ENCODE measurements at regions not wholly inside any gene's neighbourhood (a gene's known extent, or its start where the extent isn't known, plus 50 kb on each side); places are given as distances from the start of the nearest gene placed in this dataset.

GRCh38 chr2:105961599-105962146 lies 217.0 kb downstream of the NCK2 start:
- peaks cover 4% of the 10 kb centered on the region for H3K27me3 ChIP-seq (ENCODE audit: insufficient read depth, poor library complexity, severe bottlenecking)
- DNase-seq (ENCODE audit: low spot score): no peak
- ATAC-seq (ENCODE audit: low read depth): no peak
- peaks cover 2% of the 10 kb centered on the region for H3K9me3 ChIP-seq (ENCODE audit: severe bottlenecking)
- H3K36me3 ChIP-seq (ENCODE audit: low read depth): no peaks in the 10 kb centered on the region
- no peak overlapping the region for H3K27ac ChIP-seq (ENCODE audit: poor library complexity, severe bottlenecking)
- no peak overlapping the region for H3K4me3 ChIP-seq (ENCODE audit: severe bottlenecking)
- no peaks in the 10 kb centered on the region for H3K4me1 ChIP-seq (ENCODE audit: insufficient read depth, poor library complexity, severe bottlenecking)
- TF ChIP-seq CTCF (IDR thresholded peaks at IDR 0.05; ENCODE audit: poor library complexity, severe bottlenecking): no peak

- no peak overlapping the region for H3K27ac ChIP-seq (ENCODE audit: poor library complexity, severe bottlenecking)
- no peak overlapping the region for H3K4me3 ChIP-seq (ENCODE audit: severe bottlenecking)
- no peaks in the 10 kb centered on the region for H3K36me3 ChIP-seq (ENCODE audit: low read depth)
- no peak for DNase-seq (ENCODE audit: low spot score)
- peaks cover 2% of the 10 kb centered on the region for H3K9me3 ChIP-seq (ENCODE audit: severe bottlenecking)
- TF ChIP-seq CTCF (IDR thresholded peaks at IDR 0.05; ENCODE audit: poor library complexity, severe bottlenecking): no peak
- no peaks in the 10 kb centered on the region for H3K4me1 ChIP-seq (ENCODE audit: insufficient read depth, poor library complexity, severe bottlenecking)
- peaks cover 5% of the 10 kb centered on the region for H3K27me3 ChIP-seq (ENCODE audit: insufficient read depth, poor library complexity, severe bottlenecking)
- ATAC-seq (ENCODE audit: low read depth): no peak
These were observed 214.6 kb downstream of the NCK2 start for GRCh38 chr2:105959357-105959756.

GRCh38 chr2:105954891-105955290 lies 210.2 kb downstream of the NCK2 start:
- no peak overlapping the region for H3K27ac ChIP-seq (ENCODE audit: poor library complexity, severe bottlenecking)
- H3K4me1 ChIP-seq (ENCODE audit: insufficient read depth, poor library complexity, severe bottlenecking): no peaks in the 10 kb centered on the region
- H3K27me3 ChIP-seq (ENCODE audit: insufficient read depth, poor library complexity, severe bottlenecking): peaks cover 5% of the 10 kb centered on the region
- DNase-seq (ENCODE audit: low spot score): no peak
- H3K9me3 ChIP-seq (ENCODE audit: severe bottlenecking): peaks cover 2% of the 10 kb centered on the region
- no peak overlapping the region for H3K4me3 ChIP-seq (ENCODE audit: severe bottlenecking)
- no peak for TF ChIP-seq CTCF (IDR thresholded peaks at IDR 0.05; ENCODE audit: poor library complexity, severe bottlenecking)
- ATAC-seq (ENCODE audit: low read depth): no peak
- no peaks in the 10 kb centered on the region for H3K36me3 ChIP-seq (ENCODE audit: low read depth)

DNA sequence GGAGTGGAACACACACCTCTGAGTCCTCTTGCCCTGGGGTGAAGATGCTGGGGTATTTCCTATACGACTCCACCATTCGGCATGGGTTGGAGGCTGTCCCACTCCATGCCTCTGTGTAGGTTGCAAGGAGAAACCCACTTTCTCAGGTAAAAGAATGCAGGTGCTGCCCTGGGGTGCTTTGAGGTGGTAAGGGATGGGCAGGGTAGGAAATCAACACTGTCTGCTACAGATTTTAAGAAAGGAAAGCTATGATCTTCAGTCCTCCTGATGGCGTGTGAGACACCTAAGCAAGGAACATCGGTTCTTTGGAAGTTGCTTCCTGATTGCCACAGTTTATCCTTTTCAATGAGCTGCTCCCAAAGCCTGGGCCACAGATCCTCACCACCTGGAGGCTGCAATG lies 209.2 kb downstream of the NCK2 start:
- Histone ChIP-seq H3K27ac (ENCODE audit: poor library complexity, severe bottlenecking) (no peak overlapping the region), H3K36me3 (ENCODE audit: low read depth) (no peaks in the 10 kb centered on the region), H3K4me3 (ENCODE audit: severe bottlenecking) (no peak overlapping the region), H3K9me3 (ENCODE audit: severe bottlenecking) (peaks cover 2% of the 10 kb centered on the region), H3K4me1 (ENCODE audit: insufficient read depth, poor library complexity, severe bottlenecking) (no peaks in the 10 kb centered on the region), H3K27me3 (ENCODE audit: insufficient read depth, poor library complexity, severe bottlenecking) (peaks cover 5% of the 10 kb centered on the region)
- no peak for DNase-seq (ENCODE audit: low spot score)
- no peak for TF ChIP-seq CTCF (IDR thresholded peaks at IDR 0.05; ENCODE audit: poor library complexity, severe bottlenecking)
- no peak for ATAC-seq (ENCODE audit: low read depth)

DNA sequence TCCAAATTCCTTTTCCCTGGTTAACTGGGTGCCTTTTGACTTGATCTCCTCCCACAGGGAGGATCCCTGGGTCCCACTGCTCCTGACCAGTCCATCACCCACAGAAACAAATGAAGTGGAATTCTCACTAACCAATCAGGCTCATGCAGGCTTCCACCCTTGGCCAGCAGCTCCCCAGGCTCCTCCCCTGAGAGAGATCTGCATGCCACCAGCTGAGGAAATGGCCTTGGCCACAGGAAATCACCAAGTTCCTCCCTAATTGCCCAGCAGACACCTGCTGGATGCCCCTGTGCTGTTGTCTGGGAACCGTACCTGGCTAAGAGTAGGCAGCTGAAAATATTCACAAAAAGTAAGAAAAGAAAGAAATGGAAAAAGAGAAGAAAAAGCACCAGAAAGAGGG lies 207.4 kb downstream of the NCK2 start:
- no peak for ATAC-seq (ENCODE audit: low read depth)

More for the DNA sequence above, 207.4 kb downstream of the NCK2 start:
- Histone ChIP-seq H3K27ac (ENCODE audit: poor library complexity, severe bottlenecking) (no peak overlapping the region), H3K36me3 (ENCODE audit: low read depth) (no peaks in the 10 kb centered on the region), H3K27me3 (ENCODE audit: insufficient read depth, poor library complexity, severe bottlenecking) (peaks cover 5% of the 10 kb centered on the region), H3K4me1 (ENCODE audit: insufficient read depth, poor library complexity, severe bottlenecking) (no peaks in the 10 kb centered on the region), H3K9me3 (ENCODE audit: severe bottlenecking) (no peaks in the 10 kb centered on the region), H3K4me3 (ENCODE audit: severe bottlenecking) (no peak overlapping the region)
- no peak for DNase-seq (ENCODE audit: low spot score)
- TF ChIP-seq CTCF (IDR thresholded peaks at IDR 0.05; ENCODE audit: poor library complexity, severe bottlenecking): no peak

Data from RWPE2 (cell line).